ENCODE measurements at regions not wholly inside any gene's neighbourhood (a gene's known extent, or its start where the extent isn't known, plus 50 kb on each side); places are given as distances from the start of the nearest gene placed in this dataset.

DNA sequence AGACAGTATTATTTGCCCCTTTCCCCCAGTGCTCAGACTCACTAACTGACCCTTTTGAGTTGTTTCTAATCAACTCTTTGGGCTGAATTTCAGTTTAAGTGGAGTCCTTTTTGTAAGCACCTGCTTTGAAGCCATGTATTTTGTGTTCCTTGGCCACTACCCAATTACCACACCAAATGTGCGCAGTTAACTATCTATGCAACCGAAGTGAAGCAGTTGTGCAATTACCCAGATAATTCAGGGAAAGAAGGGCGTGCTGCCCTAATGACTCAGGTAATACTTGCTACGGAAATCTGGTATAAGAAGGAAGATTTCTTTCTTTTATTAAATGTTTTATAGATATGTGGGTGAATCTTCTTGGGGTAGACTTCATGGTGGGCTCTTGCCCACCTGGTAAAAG lies 371.9 kb upstream of the TBL1XR1 start:
- in situ Hi-C loops (cut with HindIII; ENCODE audit: low pct_unique_long_range_greater_than_20kb, low sequenced_read_pairs), result no loop called here
- no peak for DNase-seq (ENCODE audit: low read depth, low spot score)

DNA sequence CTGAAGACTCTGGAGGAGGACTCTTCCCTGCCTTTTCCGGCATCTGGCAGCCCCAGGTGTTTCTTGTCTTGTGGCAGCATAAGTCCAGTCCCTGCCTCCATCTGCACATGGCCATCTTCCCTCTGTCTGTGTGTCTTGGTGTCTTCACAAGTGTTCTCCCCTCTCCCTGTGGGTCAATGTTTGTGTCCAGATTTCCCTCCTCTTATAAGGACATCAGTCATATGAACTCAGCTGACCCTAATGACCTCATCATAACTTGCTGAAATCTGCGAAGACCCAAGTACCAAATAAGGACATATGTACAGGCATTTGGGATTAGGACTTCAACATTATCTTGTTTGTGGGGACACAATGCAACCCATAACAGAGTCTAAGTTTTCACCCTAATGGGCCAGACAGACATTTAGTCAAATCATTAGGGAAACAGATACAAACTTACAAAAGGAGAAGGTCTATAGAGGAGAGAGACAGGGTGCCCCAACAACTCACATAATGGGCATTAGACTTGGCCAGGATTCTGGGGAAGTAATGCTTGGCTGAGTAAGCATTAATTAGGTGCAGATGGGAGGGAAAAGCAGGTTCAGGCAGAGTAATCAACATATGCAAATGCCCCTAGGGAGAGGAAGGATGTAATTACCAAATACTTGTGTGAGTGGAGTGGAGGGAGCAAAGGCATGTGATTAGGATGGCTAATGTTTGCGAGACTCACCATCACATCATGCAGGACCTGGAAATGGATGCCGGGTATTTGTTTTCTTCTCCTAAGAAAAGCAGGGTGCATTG lies 372.8 kb upstream of the TBL1XR1 start:
- in situ Hi-C loops (cut with HindIII; ENCODE audit: low pct_unique_long_range_greater_than_20kb, low sequenced_read_pairs), result no loop called here
- no peak for DNase-seq (ENCODE audit: low read depth, low spot score)

DNA sequence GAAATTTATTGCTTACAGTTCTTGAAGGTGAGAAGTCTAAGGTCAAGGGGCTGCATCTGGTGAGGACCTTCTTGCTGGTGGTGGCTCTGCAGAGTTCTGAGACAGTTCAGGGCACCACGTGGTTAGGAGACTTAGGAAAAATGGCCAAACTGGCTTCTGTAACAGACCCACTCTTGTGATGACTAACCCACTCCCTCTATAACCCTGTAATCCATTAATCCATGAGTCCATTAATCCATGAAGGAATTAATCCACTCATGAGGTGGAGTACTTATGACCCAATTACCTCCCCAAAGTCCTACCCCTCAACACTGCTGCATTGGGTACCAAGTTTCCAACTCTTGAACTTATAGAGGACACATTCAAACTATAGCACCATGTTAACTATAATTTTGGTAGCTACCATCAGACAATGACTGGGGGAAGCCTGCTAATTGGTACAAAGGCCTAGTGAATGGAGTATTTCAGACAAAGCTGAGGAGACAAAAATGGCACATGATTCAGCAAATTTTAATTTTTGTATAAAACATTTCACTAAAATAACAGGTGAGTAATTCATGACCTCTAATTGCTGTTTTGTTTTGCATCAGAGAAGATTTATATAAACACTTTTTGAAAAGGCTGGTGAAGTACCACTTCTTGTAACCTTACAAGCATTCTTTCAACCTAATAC lies 374.1 kb upstream of the TBL1XR1 start:
- DNase-seq (ENCODE audit: low read depth, low spot score), result no peak
- in situ Hi-C loops (cut with HindIII; ENCODE audit: low pct_unique_long_range_greater_than_20kb, low sequenced_read_pairs), result no loop called here

DNA sequence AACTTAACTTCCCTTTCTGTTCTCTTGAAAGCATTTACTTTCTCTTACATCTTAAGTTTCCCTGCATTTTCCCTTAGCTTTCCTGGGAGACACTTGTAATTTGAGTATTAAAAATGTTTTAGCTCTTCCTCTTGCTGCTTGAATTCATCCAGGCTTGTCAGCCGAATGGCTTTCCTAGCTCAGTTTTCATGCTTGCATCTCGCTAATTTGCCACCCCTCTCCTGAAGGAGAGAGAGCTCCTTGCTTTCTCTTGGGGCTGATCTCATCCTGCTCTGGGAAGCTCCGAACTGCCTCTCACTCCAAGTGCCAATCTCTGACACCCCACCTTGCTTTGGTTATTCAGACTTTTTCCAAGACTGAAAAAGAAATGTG lies 374.6 kb upstream of the TBL1XR1 start:
- no peak for DNase-seq (ENCODE audit: low read depth, low spot score)
- in situ Hi-C loops (cut with HindIII; ENCODE audit: low pct_unique_long_range_greater_than_20kb, low sequenced_read_pairs), result no loop called here

DNA sequence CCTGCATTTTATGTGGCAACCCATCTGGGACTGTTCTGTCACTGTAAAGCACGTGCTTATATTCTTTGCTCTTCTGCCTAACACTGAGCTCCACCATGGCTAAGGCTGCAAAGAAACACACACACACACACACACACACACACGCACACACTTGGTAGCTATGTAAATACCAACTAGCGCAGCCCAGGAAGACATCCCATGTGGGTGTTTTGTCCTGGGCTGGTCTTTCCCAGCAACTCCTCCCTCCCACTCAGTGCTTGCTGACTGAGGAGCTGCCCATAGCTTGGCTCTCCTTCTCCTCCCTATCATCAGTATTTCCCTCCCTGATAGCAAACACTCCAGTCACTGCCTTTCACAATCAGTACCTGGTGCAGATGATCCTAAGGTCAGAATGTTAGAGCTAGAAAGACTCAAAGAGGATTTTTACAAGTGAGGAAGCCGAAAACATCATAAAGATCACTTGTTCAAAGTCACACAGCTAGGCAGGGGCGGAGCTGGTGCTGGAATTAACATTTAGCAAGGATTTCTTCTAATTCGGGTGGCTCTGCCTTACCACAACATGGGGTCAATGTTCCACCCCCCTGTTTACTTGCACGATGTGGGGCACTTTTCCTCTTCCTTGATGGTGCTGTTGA lies 377.1 kb upstream of the TBL1XR1 start:
- in situ Hi-C loops (cut with HindIII; ENCODE audit: low pct_unique_long_range_greater_than_20kb, low sequenced_read_pairs), result no loop called here

DNA sequence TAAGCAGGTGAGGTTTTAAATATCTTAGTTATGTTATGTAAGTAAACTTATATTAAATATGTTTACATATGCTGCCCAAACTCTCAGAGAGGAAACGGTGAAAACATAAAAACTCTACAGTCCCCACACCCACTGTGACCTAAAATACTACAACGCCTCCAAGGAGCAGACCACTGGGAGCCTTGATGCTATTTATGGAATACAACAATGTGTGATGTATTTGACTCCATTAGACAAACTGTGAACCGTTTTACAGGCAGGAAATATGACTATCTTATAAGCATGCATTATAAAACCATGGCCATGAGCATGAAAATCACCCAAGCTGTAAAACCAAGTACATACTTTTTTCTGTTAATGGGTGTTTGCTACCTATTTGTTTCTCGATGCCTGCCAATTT lies 379.5 kb upstream of the TBL1XR1 start:
- in situ Hi-C loops (cut with HindIII; ENCODE audit: low pct_unique_long_range_greater_than_20kb, low sequenced_read_pairs), result no loop called here
- DNase-seq (ENCODE audit: low read depth, low spot score), result no peak

More for the DNA sequence above, 377.1 kb upstream of the TBL1XR1 start:
- no peak for DNase-seq (ENCODE audit: low read depth, low spot score)

DNA sequence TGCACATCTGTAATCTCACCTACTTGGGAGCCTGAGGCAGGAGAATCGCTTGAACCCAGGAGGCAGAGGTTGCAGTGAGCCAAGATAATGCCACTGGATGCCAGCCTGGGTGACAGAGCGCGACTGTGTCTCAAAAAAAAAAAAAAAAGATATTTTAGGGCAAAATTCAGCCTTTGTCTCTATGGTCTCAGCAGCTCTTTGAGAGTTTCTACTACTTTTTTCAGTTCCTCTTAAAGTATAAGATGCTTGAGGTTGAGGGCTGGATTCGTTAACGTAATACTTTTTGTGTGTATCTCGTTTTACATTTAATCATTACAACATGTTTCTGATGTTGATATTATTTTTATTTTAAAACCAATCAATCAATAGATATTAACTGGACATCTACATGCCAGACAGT lies 381.2 kb upstream of the TBL1XR1 start:
- in situ Hi-C loops (cut with HindIII; ENCODE audit: low pct_unique_long_range_greater_than_20kb, low sequenced_read_pairs), result no loop called here
- DNase-seq (ENCODE audit: low read depth, low spot score), result no peak

DNA sequence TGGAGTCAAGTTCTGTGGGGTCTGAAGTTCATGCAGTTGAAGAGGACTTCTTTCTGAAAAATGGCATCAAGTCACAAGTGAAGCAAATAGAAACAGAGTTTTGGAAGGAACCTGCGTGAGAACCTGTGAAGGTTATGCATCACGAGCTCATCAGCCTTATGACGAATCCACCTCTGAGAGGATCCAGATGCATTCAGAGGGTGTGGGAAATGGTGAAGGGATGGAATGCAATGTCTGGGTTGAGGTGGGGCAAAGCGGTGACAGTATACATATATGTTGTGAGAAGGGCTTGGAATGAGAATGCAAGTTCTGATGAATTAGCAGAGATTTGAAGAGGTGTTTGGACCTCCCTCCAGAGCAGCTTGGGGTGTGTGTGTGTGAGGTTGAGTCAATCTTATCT lies 382.1 kb upstream of the TBL1XR1 start:
- in situ Hi-C loops (cut with HindIII; ENCODE audit: low pct_unique_long_range_greater_than_20kb, low sequenced_read_pairs), result no loop called here
- DNase-seq (ENCODE audit: low read depth, low spot score), result no peak

DNA sequence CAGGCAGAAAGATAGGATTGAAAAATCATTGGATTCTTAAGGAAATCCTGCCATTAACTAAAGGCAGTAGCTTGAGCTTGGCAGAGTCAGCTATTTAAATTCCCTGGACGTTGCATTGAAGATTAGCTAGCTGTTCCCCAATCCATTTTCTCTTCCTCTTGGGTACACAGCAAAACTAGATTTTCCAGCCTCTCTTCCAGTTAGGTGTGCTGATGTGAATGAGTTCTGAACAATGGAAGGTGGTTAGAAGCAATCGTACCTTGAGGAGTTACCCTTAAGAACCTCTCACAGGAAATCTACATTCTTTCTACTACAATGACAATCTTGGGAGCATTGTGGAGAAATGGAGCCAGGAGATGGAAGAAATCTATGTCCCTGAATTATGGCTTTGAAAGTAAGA lies 383.2 kb upstream of the TBL1XR1 start:
- DNase-seq (ENCODE audit: low read depth, low spot score), result no peak
- in situ Hi-C loops (cut with HindIII; ENCODE audit: low pct_unique_long_range_greater_than_20kb, low sequenced_read_pairs), result no loop called here

DNA sequence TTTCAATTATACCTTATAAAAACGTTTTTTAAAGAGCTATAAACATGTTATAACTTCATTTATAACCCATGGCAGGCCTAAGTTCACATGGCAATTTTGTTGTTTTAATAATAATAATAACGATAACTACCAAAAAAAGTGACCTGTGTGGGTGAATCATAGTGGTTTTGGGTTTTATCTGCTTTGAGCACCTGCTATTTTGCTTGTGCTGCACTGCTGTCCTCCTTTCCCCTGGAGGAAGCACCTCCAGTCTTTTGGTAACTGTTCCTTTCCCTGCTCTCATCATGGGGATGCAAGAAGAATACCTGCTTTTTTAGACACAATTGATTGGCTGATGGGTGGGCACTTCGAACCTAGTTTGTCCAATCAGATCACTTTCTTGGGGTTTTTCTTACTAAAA lies 388.0 kb upstream of the TBL1XR1 start:
- DNase-seq (ENCODE audit: low read depth, low spot score), result no peak
- in situ Hi-C loops (cut with HindIII; ENCODE audit: low pct_unique_long_range_greater_than_20kb, low sequenced_read_pairs), result no loop called here

DNA sequence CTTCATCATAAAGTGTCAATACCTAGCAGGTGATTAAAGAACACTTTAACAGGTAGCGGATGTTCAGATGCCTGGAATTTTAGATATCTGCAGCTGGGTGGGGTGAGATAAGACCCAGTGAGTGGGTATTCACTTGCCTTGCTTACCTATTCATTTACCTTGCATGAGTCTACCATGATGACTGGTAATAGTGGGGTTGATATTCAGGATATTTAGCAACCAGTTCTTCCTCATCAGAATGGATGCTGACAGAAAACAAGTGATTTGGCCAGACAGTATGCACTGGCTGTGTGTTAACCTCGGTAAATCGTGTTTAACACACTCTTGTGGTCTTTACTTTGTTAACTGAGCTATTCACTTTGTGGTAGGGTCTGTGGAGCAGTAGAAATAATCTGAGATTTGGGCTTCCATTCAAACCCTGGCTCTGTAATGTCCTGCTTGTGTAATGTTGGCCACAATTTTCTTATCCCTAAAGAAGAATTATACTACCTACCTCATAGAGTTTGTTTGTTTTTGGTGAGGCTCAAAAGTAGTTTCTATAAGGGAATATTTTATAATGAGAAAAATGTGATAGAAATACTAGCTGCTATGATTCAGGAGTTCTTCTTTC lies 391.9 kb upstream of the TBL1XR1 start:
- in situ Hi-C loops (cut with HindIII; ENCODE audit: low pct_unique_long_range_greater_than_20kb, low sequenced_read_pairs), result no loop called here
- DNase-seq (ENCODE audit: low read depth, low spot score), result no peak

DNA sequence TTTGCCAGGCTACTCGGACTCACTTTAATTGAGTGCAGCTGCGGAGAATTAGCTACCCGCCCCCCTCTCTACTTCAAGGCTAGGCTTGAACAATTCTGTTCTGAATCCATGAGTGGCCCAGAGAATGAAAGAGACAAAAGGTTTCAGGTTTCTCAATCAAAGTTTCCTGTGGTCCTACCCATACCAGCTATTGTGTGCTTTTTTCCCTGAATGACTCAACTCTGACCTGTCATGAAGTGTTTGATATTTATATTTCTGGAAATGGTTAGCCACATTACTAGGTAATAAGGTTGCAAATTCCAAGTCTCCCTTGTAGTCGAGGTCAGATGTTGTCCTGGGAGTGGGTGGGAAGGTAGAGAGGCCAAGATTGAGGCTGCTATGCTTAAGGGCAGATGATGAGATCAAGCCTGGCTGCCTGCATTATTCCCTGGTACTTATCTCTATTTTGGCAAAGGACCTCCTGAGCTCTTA lies 392.7 kb upstream of the TBL1XR1 start:
- in situ Hi-C loops (cut with HindIII; ENCODE audit: low pct_unique_long_range_greater_than_20kb, low sequenced_read_pairs), result no loop called here
- DNase-seq (ENCODE audit: low read depth, low spot score), result peak; percentile 9

DNA sequence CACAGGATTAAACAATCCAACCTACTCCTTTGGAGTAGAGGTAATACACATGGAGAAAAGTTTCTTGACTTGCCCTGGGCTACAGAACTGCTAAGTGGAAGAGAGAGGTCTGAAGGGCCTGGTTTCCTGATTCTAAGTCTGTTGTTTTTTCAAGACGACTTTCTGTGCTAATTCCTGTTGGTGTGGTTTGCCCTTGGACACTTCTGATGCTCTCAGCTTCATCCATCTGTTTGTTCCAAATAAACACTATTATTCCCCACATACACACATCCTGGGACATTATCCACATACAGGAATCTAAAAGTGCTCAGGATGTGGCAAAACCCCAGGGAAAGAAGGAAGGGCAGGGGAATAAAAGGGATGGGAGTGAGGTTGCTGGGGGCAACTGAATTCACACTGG lies 393.5 kb upstream of the TBL1XR1 start:
- in situ Hi-C loops (cut with HindIII; ENCODE audit: low pct_unique_long_range_greater_than_20kb, low sequenced_read_pairs), result no loop called here
- no peak for DNase-seq (ENCODE audit: low read depth, low spot score)

DNA sequence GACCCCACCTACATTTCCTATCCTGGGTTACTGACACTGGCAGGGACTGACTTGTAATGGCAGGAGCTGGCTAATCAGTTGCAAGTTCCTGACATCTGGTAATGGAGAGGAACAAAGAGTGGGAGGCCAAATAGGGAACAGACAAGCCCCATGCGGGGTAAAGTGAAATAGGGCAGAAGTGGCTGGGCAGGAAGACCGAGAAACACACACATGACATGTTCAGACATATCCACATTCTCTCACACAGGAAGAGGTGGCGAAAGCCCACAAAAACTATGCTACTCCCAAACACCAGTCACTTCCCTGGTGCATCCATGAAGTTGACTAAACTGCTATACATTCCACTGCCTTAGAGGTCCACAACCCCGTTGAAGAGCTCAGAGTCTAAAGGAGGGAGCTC lies 394.1 kb upstream of the TBL1XR1 start:
- DNase-seq (ENCODE audit: low read depth, low spot score), result no peak
- in situ Hi-C loops (cut with HindIII; ENCODE audit: low pct_unique_long_range_greater_than_20kb, low sequenced_read_pairs), result no loop called here

DNA sequence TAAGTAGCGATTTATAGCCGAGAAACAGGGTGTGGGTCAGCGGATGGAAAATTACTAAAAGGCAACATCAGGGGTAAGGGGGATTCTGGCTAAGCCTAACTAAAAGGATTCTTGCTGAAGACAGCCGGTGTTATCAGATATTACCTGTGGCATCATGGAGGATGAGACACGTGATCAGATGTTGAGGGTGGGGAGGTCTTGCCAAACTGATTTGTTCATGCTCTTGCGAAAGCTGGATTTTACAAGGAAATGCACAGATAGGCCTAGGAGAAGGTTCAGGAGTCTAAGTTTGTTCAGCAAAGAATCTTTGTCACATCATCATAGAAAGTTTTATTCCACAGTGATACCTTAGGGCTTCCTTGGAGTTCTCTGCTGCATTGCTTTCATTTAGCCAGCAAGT lies 396.8 kb upstream of the TBL1XR1 start:
- in situ Hi-C loops (cut with HindIII; ENCODE audit: low pct_unique_long_range_greater_than_20kb, low sequenced_read_pairs), result no loop called here
- no peak for DNase-seq (ENCODE audit: low read depth, low spot score)

DNA sequence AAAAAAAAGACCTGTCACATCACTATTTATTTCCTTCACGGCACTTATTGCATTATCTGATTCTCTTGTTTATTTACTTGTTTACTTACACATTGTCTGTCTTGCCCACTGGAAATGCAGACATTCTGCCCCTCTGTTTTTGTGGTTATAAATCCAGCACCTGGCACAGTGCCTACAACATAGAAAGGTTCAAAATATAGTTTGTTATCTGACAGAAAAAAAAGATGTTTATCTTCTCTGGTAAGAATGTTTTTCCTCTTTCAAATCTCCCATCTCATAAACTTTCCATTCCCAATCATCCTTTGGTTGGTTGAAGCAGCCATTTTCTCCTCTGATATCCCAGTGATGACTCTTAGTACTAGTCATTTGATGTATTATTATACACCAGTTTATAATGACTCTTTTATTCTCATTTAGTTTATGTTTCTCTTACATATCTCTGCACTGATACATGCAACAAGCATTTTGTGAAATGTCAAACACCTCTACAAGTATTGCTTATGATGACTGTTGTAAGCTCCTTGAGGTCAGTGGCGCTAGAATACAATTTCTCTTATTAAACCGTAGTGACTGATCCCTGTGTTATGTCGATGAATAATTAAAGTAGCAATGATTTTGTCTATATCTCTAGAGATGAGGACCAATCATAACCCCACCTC lies 398.4 kb upstream of the TBL1XR1 start:
- no peak for DNase-seq (ENCODE audit: low read depth, low spot score)
- in situ Hi-C loops (cut with HindIII; ENCODE audit: low pct_unique_long_range_greater_than_20kb, low sequenced_read_pairs), result no loop called here

DNA sequence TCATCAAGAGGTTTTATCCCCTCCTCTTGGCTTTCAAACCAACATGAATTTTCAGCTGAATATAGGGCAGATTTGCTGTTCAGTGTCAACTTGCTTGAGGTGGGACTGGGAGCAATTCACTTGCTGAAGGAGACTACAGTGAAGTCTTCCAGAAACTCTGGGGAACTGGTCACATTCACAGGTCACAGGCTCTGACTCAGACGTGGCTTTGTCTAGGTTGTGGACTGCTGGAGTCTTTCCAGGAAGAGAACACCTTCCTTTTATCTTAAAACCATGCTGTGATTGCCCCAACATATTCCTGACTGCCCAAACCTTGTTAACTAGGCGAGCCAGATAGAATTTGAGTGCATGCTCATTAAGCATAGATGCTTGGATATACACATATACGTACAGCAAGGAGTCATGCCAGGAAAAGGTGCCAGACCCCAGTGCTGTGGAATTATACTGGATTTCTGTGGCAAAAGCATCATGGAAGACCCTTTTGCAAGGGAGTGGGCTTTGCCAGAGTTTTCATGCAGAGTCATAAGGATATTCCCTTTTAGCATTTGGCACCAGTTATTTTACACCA lies 399.1 kb upstream of the TBL1XR1 start:
- no peak for DNase-seq (ENCODE audit: low read depth, low spot score)
- in situ Hi-C loops (cut with HindIII; ENCODE audit: low pct_unique_long_range_greater_than_20kb, low sequenced_read_pairs), result no loop called here

DNA sequence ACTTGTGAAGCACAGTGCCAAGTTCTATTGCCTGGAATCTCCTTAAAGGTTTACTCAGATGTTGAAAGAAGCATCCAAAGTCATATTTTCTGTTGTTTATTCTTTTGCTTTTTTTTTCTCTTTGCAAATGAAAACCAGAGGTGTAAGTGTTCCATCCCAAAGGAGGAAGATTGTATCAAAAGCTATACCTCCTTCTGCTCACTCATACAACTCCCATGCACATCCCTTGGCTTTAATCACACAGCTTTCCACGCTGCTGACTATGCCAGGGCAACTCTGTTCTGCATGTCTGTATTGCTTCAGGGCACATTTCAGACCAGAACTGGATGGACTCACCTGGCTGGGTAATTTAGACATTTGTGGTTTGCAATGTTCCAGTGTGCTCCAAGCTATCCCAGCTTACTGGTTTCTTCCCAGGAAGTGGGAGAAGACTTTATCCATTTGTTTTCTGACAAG lies 399.6 kb upstream of the TBL1XR1 start:
- DNase-seq (ENCODE audit: low read depth, low spot score), result no peak
- in situ Hi-C loops (cut with HindIII; ENCODE audit: low pct_unique_long_range_greater_than_20kb, low sequenced_read_pairs), result no loop called here
